ENCODE measurements at regions not wholly inside any gene's neighbourhood (a gene's known extent, or its start where the extent isn't known, plus 50 kb on each side); places are given as distances from the start of the nearest gene placed in this dataset.

DNA sequence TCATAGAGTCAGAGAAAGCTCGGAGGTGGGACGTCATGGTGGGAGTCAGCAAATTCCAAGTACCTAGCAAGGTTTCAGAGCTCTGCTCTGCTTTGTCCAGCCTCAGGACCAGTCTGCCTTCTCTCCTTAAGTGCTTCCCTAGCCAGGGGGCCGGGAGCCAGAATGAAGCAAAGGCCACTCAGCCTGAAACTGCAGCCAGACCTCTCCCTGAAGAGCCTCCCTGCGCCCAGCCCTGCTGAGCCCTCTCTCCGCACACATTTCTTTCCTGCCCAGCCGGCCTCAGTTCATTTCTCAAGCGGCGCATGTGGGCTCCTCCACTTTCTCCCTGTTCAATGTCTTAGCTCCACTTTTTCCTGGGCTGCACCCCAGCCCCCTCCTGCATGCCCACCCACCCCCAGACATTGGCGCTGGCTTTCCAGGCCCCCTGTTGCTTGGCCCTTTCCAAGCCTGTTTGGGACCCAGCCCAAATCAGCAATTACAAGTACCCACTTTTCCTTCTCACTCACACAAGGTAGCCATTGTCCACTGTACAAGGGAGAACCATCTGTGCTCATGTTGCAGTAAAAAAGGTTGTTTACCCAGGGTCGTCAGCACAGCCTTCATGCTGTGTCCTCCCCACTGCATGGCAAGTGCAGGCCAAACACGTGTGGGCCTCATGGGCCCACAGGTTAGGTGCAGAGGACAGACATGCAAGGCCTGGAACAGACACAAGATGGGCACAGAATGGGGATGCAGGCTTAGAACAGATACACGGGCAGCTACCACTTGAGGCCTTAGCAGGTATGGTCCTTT, 147.1 kb downstream of the MRPL14 start:
- no peak for DNase-seq

GRCh38 chr6:43979525-43979924, 147.7 kb downstream of the MRPL14 start:
- no peak for DNase-seq

GRCh38 chr6:43978473-43979346, 148.5 kb downstream of the MRPL14 start:
- DNase-seq, result no peak

- DNase-seq, result no peak
These were observed 149.7 kb downstream of the MRPL14 start for GRCh38 chr6:43977404-43978111.

- no peak for DNase-seq
These were observed 150.4 kb downstream of the MRPL14 start for GRCh38 chr6:43976706-43977403.

DNA sequence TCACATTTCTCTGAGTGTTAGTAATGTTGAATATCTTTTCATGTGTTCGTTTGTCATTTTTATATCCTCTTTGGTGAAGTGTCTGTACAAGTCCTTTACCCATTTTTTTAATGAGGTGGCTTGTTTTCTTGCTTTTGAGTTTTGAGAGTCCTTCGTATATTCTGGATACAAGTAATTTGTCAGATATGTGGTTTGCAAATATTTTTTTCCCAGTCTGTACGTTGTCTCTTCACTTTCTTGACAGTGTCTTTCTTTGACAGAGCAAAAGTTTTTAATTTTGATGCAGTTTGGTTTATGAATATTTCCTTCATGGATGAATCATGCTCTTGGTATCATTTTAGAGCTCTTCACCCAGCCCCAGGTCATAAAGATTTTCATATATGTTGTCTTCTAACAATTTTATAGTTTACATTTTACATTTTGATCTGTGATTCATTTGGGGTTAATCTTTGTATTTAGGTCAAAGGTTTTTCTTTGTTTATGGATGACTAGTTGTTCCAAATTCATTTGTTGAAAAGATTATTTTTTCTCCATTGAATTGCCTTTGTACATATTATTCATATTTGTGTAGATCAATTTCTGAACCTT, 152.5 kb downstream of the MRPL14 start:
- DNase-seq, result no peak

DNA sequence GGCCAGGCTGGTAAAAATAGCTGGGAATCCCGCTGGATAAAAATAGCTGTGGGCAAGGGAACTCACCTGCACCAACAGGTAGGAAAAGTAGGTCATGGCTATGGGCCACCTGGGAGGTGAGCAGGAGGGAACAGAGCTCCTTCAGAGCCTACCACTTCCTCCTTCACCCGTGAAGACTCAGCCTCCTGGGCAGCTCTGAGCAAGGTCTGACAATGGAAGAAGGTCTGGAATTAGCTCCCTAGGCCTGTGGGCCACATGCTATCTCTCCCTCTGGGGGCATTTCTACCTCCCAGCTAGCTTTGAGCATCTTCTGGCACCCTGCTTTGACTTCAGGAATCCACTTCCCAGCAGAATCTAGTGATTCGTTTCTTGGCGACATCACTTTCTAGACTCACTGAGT, 153.9 kb downstream of the MRPL14 start:
- no peak for DNase-seq

DNA sequence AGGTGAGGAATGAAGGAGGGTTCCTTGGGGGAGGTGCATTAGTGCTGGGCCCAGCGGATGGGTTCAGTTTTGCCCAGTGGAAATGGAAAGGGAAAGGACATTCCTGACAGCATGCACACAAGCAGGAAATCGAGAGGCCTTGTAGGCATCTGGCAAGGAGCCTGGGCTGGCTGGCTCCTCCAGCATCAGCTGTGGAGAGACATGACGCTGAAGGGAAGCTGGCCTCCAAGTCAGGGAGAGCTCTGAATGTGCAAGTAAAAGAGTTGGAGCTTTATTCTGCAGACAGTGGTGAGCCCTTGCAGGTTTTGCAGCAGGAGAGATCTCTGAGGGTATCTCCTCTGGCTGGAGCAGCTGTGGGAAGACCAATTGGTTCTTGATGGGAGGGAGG, 154.3 kb downstream of the MRPL14 start:
- DNase-seq, result no peak

- no peak for DNase-seq
These were observed 154.9 kb downstream of the MRPL14 start for GRCh38 chr6:43972179-43972912.

DNA sequence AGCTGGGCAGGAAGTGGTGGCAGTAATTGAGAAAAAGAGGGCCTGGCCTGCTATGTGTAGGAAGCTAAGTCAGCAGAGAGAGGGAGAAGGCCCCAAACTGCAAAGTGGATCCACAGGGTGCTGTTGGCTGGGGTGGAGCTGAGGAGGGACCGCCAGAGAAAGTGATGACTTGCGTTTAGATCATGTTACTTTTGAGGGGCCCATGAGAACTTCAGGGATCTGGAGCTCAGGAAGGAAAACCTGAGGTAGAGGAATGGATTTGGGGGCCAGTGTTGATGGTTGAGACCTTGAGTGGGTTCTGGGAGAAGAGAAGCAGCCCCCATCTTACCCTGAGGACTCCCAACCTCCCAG, 155.5 kb downstream of the MRPL14 start:
- no peak for DNase-seq

GRCh38 chr6:43970913-43971775, 156.1 kb downstream of the MRPL14 start:
- no peak for DNase-seq

- no peak for DNase-seq
These were observed 157.0 kb downstream of the MRPL14 start for GRCh38 chr6:43970068-43970912.

GRCh38 chr6:43969158-43969981, 157.9 kb downstream of the MRPL14 start:
- DNase-seq, result no peak

- no peak for DNase-seq
These were observed 158.9 kb downstream of the MRPL14 start for GRCh38 chr6:43968110-43968965.

GRCh38 chr6:43967719-43968091, 159.5 kb downstream of the MRPL14 start:
- no peak for DNase-seq

DNA sequence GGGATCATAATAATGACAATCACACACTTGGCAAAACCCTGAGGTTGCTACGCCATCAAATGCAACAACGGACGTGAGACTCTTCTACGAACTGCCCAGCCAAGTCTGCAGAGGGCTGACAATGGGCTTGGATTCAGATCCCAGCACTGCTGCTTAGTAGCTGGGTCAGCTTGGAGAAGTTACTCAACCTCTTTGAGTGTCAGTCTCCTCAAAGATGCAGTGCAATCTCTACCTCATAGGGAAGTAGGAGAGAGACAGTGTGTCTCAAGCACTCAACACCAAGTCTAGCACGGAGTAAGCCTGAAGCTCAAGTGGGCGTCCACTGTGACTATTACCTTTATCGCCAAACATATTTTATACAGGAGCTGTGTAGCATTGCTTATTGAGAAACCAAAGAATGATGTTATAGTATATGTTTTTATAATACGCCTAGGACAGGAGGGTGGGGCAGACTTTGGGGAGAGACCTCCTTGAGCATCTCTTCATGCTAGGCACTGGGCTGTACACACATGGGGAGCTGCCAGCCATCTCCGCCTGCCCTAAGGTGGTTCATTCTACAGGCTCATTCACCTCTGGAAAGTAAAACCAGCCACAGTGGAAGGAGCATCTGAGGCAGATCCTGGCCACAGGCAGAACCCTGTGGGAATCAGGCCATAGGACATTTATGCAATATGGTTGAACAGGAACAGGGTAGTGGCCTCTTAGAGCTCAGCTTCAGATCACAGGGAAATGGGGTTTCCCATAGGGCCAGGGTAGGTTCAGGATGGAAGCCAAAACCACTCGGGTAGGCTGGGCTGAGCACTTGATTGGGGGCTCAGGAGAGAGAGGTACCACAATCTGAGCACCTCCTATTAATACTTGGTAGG, 160.2 kb downstream of the MRPL14 start:
- no peak for DNase-seq

GRCh38 chr6:43966374-43966658, 160.9 kb downstream of the MRPL14 start:
- no peak for DNase-seq

Measured in GOT3 (cell line).